GM20431 (cell line): ENCODE measurements at regions not wholly inside any gene's neighbourhood (a gene's known extent, or its start where the extent isn't known, plus 50 kb on each side); places are given as distances from the start of the nearest gene placed in this dataset.

Source experiments
- in situ Hi-C: fragments of 300-500 bp; cut with MseI, MboI; formaldehyde crosslinking; loops from one replicate; pipeline ENCODE4 v1.15.0; 2020; ENCODE audit warnings: low sequenced_read_pairs; ENCODE audit not compliant: unreplicated experiment

DNA sequence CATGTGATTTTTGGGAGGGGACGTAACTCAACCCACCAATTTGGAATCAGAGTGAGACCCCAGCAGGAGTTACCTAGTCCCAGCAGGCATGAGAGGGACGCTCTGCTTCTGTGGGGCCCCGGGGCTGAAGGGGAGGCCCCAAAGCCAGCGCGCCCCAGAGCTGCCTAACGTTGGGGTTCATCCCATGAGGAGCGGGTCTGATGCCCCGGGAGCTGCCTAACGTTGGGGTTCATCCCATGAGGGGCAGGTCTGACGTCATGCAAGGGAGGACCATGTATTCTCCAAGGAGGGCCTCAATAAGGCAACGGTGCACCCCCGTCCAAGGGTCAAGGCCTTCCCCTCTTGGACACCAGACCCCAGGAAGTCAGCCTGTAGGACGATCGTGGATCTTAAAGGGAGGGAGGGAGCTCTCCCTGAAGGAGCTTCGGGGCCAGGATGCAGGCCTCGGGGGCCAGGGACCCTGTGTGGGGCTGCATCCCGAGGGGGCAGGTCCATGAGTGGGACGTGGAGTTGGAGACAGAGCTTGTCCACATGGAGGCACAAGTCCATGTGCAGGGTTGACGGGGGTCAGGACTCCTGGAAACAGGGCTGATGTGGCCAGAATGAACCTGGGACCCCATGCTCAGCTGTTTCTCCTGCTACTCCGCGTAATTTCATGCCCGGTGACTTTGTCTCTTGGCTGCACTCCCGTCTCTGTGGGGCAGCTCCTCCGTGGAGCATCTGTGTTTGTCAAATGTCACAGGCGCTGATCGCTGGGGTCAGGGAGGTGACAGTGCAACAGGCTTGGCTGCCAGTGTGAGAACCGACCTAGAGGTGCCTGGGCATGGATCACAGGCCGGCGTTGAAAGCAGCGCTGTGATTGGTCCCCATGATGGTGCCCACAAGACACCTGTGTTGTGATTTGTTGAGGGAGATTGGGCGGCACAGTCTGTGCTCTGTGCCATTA lies 1029.1 kb downstream of the BRD1 start:
- in situ Hi-C loops: no loop called here

DNA sequence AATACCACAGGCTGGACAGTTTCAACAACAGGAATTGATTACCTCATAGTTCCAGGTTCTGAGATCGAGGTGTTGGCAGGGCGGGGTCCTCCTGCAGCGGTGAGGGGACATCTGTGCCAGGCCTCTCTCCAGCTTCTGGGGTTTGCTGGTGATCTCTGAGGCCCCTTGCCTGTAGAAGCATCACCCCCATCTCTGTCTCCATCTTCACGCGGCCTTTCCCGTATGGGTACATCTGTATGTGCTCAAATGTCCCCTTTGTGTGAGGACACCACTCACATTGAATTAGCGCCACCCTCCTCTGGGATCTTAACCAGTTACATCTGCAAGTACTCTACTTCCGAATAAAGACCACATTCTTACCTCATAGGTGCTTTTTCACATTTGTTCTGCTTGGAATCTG lies 1029.9 kb downstream of the BRD1 start:
- in situ Hi-C loops: no loop called here

DNA sequence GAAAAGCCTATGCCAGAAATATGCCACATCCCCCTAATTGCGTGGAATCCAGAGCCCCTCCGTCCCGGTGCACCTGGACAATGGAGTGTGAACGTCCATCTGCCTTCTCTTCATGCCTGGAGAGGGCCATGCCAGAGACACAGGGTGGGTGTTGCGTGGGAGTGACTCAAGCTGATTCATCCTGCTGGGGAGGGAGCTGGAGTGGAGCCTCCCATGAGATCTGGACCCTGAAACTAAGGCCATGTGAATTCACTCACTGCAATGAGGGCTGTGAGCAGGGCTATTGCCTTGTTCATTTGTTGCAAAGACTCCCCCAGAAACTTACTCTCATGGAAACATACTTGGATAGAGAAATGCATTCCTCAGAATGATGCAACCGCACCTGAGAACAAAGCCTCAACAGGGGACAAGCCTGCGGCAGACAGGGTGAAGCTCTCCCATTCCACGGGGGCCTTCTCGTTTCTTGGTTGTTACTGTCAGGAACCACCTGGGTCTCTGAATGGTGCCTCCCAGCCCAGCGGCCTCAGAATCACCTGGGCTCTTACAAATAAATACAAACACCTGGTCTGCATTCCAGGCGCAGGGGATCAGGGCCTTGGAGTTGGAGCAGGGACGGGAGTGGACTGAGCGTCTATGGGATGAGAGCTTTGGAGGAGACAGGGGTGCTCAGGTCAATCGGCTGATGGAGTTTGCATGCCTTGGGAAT lies 1031.2 kb downstream of the BRD1 start:
- in situ Hi-C loops: no loop called here

DNA sequence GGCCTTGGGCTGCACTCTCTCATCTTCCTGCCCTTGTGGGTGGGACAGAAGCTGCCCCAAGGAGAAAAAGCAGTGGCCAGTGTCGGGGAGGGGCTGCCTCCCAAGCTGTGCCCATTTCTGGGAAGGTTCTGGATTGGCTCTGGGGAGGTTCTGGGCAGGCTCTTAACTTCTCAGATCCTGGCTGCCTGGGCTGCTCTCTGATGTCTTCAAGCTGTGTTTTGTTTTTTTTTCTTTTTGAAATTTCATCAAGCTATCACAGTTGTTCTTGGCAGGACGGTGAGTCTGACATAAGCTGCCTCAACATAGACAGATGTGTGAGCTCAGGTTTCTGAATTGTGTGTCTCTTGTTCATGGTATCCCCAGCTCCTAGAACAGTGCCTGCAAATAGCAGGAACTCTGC lies 1032.0 kb downstream of the BRD1 start:
- in situ Hi-C loops: no loop called here

DNA sequence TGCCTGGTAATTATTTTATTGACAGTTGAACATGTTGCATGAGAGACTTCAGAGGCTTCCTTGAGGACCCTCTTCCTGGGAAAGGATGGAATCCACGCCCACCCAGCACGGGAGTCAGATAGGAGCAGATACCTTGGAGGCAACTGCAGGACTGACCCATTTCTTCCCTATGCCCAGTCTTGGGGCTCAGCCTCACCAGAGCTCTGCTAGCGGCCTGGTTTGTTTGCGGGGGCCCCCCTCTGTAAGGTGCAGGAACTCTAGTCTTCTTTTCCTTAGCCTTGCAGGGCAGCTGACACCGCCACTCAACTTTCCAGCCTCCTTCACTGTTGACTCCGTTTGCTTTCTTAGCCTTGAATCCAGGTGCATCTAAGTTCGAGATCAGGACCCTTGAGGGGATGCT lies 1032.8 kb downstream of the BRD1 start:
- in situ Hi-C loops: no loop called here

DNA sequence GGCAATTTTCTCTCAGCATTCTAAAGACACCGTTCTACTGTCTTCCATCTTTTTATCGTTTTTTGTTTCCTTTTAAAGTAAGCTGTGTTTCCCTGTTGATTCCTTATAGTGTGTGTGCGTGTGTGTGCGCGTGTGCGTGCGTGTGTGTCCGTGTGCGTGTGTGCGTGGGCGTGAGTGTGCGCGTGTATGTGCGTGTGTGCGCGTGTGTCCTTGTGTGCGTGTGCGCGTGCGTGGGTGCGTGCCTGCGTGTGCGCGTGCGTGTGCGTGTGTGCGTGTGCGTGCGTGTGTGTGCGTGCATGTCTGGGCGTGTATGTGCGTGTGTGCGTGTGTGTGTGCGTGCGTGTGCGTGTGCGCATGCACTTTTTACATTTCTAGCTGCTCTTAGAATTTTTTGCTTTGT lies 1033.7 kb downstream of the BRD1 start:
- in situ Hi-C loops: no loop called here

DNA sequence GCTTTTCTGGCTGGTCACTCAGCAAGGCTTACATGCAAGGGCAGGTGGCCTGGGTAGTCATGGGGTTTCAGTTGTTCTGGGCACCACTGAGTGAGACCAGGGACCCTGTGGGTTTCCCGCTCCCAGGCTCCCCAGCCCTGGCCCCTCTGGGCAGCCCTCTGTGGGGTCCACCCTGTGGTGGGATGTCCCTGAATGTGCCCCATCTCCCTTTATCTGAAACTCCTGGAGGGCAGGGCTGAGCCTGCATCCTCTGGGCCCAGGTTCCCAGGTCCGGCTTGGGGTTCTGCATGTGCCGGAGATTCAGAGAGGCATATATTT lies 1041.0 kb downstream of the BRD1 start:
- in situ Hi-C loops: no loop called here

DNA sequence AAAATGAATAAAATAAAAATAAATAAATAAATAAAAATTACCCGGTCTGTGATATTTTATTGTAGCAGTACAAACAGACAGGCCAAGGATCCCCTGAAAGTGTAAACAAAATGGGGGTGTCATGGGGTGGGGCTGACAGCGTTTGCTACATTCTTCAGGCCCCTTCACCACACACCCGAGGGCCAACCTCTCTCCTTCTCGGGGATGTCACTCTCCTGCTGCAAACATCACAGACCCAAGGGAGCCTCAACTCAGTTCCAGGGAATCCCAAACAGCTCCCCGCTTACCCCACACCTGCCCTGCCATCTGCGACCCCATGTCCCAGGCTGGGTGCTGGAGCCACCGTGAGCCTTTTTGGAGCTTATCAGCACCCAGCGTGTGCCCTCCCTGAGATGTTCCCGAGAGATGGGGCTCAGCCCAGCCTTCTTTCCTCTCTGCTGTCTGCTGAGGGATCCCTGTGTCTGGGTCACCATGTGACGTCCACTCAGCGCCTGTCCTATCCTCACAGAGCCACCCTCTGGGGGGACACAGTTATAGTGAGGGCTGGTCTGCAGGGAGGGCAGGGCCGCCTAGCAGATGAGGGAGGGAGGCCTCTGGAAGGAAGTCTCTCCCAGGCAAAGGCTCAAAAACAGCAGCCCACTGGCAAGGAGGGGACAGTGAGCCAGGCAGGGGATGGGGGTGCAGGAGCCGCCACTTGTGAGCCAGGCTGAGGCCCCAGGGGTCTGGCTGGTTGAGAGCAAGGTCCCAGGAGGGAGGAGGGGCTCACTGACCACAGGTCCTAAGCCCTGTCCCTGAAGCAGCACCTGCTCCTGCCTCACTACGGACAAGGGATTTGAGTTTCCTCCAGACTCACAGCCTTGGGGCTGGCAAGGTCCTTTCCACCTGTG lies 1041.6 kb downstream of the BRD1 start:
- in situ Hi-C loops: no loop called here

DNA sequence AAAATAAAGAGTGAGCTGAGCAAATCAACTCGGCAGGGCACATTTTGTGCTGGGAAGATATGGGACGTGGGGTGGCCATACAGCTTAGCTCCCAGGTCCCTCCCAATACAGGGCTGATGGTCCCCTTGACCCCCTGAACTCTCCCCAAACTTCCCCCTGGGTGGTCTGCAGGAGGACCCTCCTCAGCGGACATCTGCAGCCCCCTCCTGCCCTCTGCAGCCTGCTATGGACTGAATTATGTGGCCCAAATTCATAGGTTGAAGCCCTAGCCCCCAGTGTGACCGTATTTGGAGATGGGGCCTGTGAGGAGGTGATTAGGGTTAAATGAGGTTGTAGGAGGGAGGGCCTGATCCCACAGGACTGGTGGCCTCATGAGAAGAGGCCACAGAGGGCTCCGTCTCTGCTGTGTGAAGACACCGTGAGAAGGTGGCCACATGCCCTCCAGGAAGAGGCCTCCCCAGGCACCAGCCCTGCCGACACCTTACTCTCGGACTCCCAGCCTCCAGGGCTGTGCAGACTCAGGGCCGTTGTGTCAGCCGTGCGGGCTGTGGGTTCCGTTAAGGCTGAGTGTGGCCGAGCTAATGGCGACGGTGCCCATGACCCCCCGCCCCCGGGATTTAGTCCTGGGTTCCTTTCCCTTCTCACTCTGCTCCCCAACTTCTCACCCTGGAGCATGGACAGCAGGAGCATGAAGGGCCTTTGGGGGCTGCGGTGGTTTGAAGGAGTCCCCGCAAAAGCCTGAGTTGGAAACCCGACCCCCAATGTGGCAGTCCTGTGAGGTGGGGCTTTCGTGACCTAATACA lies 1042.8 kb downstream of the BRD1 start:
- in situ Hi-C loops: no loop called here

DNA sequence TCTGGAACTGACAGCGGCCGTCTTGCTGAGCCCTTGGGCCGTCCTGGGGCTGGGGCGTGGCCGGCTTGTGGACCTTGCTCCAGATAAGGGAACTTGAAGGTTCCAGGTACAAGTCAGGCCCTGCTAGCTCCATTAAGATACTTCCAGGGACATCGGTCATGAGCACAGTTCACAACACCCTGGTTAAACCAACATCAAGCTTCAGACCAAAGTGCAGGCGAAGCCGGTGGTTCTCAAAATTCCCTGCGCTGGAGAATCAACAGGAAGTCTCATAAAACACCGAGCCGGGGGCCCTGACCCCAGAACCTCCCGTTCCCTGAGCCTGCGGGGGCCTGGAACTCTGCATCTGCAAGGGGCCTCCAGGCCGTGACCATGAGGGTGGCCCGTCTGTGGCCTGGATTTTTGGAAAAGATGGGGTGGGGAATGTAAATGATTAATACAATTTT lies 1043.8 kb downstream of the BRD1 start:
- in situ Hi-C loops: no loop called here

DNA sequence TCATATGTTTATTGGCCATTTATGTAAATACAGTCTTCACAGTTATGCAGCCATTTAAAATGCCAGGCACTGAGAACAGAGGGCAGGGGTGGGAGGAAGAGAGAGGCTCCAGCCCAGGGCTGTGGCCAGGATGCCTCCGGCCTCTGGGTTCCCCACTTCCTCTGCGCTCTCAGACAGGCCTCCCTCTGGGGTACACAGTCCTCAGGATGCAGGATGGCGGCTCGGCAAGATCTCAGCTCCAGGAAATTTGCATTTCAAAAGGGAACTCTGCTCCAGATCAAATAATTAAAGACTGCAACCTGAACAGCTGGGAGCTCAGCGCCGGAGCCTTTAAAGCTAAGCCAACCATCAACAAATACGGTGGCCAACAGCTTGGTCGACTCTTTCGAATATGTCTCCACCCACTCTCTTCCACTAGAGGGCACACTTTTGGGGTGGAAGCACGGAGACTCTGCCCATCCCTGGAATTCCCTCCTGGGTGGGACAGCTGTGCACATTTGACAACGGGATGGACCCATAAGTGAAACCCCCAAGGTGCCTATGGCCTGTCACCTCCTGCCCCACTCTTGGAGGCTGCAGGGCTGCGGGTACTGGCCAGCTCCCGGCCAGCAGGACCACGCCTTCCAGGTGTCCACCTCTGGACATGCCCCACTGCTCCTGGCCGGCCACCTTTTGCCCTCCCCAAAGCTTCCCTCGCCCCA lies 1044.7 kb downstream of the BRD1 start:
- in situ Hi-C loops: no loop called here

DNA sequence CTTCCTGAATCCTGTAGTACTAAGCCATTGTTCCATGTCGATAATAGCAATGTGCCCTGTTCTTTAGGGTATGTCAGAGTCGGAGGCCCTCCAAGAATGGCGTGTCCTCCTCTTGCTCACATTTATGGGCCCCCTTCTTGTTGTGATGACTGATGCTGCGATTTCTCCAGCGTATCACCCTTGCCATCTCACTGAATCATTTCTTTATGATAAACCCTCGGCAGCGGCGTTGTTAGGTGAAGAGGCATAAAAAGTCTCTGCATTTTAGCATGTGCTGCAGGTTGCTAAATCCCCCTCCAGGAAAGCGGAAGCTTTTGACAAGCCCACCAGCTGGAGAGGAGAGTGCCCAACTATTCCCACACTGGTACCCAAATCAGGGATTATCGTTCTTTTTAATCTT lies 1045.3 kb downstream of the BRD1 start:
- in situ Hi-C loops: no loop called here

DNA sequence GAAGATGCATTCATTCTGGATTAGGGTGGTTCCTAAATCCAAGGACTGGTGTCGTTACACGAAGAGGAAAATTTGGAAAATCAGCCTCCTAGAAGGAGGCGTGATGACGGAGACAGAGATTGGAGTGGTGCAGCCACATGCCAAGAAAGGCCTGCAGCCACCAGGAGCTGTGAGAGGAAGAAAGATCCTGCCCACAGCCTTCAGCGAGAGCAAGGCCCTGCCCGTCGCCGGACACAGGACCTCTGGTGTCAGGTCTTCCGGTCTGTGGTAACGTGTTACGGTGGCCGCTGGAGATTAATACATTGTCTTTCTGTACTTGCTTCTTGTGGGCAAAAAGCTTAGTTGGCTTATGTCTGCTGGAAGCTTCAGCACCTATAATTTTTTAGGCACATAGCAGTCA lies 1045.8 kb downstream of the BRD1 start:
- in situ Hi-C loops: no loop called here

DNA sequence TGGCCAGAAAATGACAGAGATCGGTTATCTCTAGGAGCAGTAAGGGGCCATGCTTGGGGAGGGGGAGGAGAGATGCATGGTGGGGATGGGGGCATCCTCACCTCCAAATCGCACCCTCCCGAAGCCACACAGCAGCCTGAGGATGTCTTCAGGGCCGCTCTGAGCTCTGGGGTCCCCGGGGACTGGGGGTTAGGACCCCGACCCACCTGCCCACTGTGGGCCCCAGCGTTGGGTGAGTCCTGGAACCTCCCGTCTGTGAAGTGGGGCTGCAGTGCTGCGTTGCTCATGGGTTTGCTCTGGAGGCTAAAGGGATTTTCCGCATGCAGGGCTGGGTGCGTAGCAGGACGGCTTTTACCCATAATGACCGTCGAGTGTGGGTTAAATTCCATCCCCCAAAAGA lies 1046.3 kb downstream of the BRD1 start:
- in situ Hi-C loops: no loop called here

DNA sequence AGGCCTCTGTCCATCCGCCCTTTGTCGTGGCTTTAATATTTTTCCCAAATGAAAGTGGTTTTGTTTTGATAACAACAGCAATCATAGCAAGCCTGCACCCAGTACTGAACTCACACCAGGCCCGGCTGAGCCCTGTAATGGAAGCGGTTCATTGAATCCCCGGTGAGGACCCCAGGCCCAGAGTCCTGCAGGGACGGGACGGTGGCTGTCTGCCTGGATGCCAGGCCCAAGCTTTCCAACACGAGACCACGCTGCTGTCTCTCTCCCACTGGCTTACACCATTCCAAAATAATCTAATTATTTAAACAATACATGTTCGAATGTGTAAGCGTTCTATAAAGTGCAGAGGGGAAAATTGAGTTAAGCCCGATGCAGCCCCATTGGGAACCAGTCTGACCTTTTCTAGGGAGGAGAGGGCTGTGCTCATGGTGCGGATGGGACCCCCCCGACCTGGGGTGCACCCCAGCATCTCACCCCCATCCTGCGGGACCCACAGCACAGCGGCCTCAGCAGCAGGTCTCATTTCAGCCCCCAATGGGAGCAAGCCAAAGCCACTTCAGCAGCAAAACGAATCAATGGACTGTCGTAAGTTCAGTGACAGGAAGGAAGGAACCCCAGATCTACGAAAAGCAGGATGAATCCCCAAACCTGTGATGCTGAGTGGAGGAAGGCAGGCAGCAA lies 1046.9 kb downstream of the BRD1 start:
- in situ Hi-C loops: no loop called here

DNA sequence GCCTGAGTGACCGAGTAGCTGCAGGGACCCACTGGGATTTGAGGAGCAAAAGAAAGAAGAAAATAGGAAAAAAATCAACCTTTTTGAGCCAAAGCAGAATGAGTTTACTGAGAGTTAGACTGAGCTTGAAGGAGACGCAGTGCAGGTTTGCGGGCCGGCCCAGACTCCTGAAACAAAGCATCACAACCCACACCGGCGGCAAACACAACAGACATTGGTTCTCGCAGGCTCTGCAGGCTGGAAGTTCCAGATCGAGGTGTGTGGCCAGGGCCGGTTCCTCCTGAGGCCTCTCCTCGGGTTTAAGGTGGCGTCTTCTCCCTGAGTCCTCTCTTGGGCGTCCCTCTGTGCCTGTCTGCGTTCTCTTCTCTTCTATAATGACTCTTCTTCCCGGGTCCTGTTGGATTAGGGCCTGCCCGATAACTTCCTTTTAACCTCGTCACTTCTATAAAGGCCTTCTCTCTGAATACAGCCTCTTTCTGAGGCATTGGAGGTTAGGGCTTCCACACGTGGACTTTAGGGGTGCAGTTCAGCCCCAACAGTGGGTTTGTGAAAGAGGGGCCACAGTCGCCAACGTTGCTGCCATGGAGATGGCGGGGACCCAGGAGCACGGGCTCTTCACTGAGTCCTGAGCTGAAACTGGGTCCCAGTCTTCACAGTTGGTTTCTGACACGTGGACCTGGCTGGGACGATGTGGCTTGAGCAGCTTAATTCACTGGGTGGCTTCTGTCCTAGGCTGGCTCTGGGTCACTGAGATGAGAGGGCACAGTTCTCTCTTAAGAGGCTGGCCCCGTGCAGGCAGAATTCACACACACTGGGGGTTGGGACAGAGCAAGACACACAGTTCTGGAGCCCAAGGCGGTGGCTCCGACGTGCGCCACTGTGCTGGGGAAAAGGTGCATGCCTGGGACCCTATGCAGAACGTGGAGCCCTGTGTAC lies 1047.7 kb downstream of the BRD1 start:
- in situ Hi-C loops: no loop called here

DNA sequence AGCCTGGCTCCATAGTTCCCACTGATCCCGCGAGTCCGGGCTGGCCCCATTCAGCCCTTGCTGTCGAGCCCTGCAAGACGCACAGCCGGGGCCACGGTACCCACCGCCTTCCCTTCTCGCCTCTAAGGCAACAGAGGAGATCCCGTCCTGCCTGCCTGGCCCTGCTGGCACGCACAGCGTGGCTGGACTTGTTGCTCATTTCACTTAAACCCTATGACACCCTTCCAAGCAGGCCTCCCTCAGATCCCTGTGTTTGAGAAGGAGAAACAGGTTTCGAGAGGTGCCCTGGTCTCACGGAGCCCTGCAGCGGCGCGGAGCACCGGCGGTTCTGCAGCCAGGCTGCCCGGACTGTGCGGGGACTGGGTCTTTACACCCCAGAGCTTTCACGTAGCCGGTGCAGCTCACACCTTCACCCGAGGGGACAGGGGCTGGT lies 1048.4 kb downstream of the BRD1 start:
- in situ Hi-C loops: no loop called here
